ENCODE measurements at regions not wholly inside any gene's neighbourhood (a gene's known extent, or its start where the extent isn't known, plus 50 kb on each side); places are given as distances from the start of the nearest gene placed in this dataset.

DNA sequence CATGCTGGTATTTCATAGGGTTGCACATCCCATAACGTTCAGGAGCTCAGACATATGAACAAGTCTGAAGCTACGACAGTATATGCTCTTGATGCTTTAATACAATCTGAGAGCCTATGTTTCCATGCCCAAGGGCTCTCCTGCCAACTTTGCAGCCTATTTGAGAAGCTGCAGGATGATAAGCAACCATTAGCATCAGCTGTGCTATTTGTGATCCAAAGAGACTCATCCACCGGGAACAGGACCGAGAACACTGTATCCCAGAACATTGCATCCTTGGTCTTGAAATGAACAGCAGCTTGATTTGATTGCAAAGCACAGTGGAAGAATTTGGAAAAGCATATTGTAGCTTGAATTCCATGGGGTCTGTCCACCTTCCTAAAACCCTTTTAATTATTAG is 156.2 kb upstream of the PTER start:
- no peaks in the 10 kb centered on the region for H3K4me1 Mint-ChIP-seq (ENCODE audit: low read depth in 2 of 2)
- H3K27me3 Mint-ChIP-seq: peaks cover 0 to 3% of the 10 kb centered on the region in 2 donors
- H3K4me3 Mint-ChIP-seq: no peak overlapping the region
- no peaks in the 10 kb centered on the region for H3K36me3 Mint-ChIP-seq
- peaks cover 4% of the 10 kb centered on the region for H3K9me3 Mint-ChIP-seq
- DNase-seq (ENCODE audit: low spot score) (no peak), ATAC-seq (no peak)
- no peak overlapping the region for H3K27ac Mint-ChIP-seq

GRCh38 chr10:16292366-16292765 is 144.4 kb upstream of the PTER start:
- Mint-ChIP-seq H3K4me3 (no peak overlapping the region), H3K9me3 (no peaks in the 10 kb centered on the region), H3K36me3 (no peaks in the 10 kb centered on the region), H3K27me3 (peaks cover 7 to 12% of the 10 kb centered on the region in 2 donors), H3K27ac (no peak overlapping the region), H3K4me1 (ENCODE audit: low read depth in 2 of 2) (no peaks in the 10 kb centered on the region)
- no peak for DNase-seq (ENCODE audit: low spot score)
- ATAC-seq: no peak

DNA sequence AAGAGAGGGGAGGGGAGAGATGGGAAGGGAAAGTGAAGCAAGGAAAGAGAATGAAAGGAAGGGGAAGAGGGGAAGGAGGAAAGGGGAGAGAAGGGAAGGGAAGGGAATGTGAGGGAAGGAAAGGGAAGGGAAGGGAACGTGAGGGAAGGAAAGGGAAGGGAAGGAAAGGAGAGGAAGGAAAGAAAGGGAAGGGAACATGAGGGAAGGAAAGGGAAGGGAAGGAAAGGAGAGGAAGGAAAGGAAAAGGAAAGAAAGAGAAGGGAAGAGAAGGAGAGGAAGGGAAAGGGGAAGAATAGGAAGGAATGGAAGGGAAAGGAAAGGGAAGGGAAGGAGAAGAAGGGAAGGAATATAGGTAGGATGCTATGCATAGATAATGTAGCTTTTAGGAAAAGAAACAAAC is 139.7 kb upstream of the PTER start:
- Mint-ChIP-seq H3K36me3 (no peaks in the 10 kb centered on the region), H3K4me3 (no peak overlapping the region), H3K4me1 (ENCODE audit: low read depth in 2 of 2) (no peaks in the 10 kb centered on the region), H3K27me3 (peaks cover 9 to 21% of the 10 kb centered on the region in 2 donors), H3K27ac (no peak overlapping the region), H3K9me3 (no peaks in the 10 kb centered on the region)
- ATAC-seq: no peak
- DNase-seq (ENCODE audit: low spot score): no peak

DNA sequence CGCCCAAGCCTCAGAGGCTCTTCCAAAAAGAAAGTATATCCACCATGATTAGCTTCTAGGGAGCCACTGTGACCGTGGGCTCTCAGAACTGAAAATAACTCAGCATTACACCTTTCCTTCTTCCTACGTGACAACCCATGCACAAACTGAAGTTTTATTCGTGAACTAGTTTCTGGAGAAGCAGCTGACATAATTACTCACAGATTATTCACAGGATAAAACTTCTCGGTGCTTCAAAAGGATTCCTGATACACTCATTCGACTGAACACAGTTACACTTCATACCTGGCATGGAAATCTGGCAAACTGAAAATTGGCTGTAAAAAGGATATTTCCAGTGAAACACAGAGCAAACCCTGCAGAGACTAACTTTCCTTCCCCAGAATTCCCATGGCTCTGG is 139.2 kb upstream of the PTER start:
- Mint-ChIP-seq H3K27ac (no peak overlapping the region), H3K36me3 (no peaks in the 10 kb centered on the region), H3K9me3 (no peaks in the 10 kb centered on the region), H3K4me3 (no peak overlapping the region), H3K4me1 (ENCODE audit: low read depth in 2 of 2) (no peaks in the 10 kb centered on the region), H3K27me3 (peaks cover 9 to 21% of the 10 kb centered on the region in 2 donors)
- DNase-seq (ENCODE audit: low spot score) (no peak), ATAC-seq (no peak)

DNA sequence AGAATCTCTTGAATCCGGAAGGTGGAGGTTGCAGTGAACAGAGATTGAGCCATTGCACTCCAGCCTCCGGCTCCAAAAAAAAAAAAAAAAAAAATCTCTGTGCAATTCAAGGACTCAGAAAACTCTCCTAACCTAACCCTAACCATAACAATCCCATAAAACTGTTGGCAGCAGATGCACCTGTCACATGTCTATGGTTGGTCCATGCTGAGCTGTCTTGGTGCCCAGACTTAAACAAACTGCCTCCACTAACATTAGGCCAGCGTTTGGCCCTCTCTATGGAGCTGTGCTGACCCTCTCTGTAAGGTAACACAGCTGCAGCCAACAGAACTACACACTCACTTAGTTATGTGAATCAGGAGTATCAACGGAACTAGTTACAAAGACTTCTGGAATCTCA is 132.5 kb upstream of the PTER start:
- Mint-ChIP-seq H3K4me1 (ENCODE audit: low read depth in 2 of 2) (no peaks in the 10 kb centered on the region), H3K4me3 (no peak overlapping the region), H3K9me3 (peaks cover 4% of the 10 kb centered on the region), H3K27me3 (peaks cover 0 to 20% of the 10 kb centered on the region in 2 donors), H3K36me3 (peaks cover 5% of the 10 kb centered on the region), H3K27ac (no peak overlapping the region)
- no peak for DNase-seq (ENCODE audit: low spot score)
- ATAC-seq: no peak

DNA sequence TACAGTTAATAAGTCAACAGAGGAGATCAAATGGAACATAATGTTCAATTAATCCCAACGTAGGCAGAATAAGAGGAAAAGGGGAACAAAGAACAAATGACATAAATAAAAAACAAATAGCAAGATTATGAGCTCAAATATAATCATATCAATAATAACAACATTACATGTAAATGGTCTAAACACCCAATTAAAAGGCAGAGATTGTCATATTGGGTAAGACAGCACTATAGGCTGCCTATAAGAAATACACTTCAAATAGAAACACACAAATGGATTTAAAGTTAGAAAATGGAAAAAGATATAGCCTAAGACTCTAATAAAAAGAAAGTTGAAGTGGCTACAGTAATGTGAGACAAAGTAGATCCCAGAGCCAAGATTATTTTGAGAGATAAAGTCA is 126.4 kb upstream of the PTER start:
- ATAC-seq (no peak), DNase-seq (ENCODE audit: low spot score) (no peak)
- H3K4me1 Mint-ChIP-seq (ENCODE audit: low read depth in 2 of 2): no peaks in the 10 kb centered on the region
- peaks cover 0 to 17% of the 10 kb centered on the region in 2 donors for H3K27me3 Mint-ChIP-seq
- no peak overlapping the region for H3K27ac Mint-ChIP-seq
- no peak overlapping the region for H3K4me3 Mint-ChIP-seq
- peaks cover 10% of the 10 kb centered on the region for H3K9me3 Mint-ChIP-seq
- peaks cover 13% of the 10 kb centered on the region for H3K36me3 Mint-ChIP-seq

- Mint-ChIP-seq H3K9me3 (peaks cover 6% of the 10 kb centered on the region), H3K27ac (no peak overlapping the region), H3K4me3 (no peak overlapping the region), H3K36me3 (peaks cover 8% of the 10 kb centered on the region), H3K27me3 (peaks cover 0 to 6% of the 10 kb centered on the region in 2 donors), H3K4me1 (ENCODE audit: low read depth in 2 of 2) (no peaks in the 10 kb centered on the region)
- ATAC-seq: no peak
- DNase-seq (ENCODE audit: low spot score): no peak
Measured at GRCh38 chr10:16314259-16314658, 122.6 kb upstream of the PTER start.

GRCh38 chr10:16316733-16317390 is 119.9 kb upstream of the PTER start:
- no peaks in the 10 kb centered on the region for H3K4me1 Mint-ChIP-seq (ENCODE audit: low read depth in 2 of 2)
- no peaks in the 10 kb centered on the region for H3K9me3 Mint-ChIP-seq
- ATAC-seq (no peak), DNase-seq (ENCODE audit: low spot score) (no peak)
- no peak overlapping the region for H3K27ac Mint-ChIP-seq
- H3K36me3 Mint-ChIP-seq: no peaks in the 10 kb centered on the region
- H3K27me3 Mint-ChIP-seq: peaks cover 0 to 4% of the 10 kb centered on the region in 2 donors
- no peak overlapping the region for H3K4me3 Mint-ChIP-seq

GRCh38 chr10:16341637-16342036 is 95.2 kb upstream of the PTER start:
- Mint-ChIP-seq H3K9me3 (no peaks in the 10 kb centered on the region), H3K4me1 (ENCODE audit: low read depth in 2 of 2) (no peaks in the 10 kb centered on the region), H3K27me3 (peaks cover 0 to 24% of the 10 kb centered on the region in 2 donors), H3K4me3 (no peak overlapping the region), H3K36me3 (no peaks in the 10 kb centered on the region), H3K27ac (no peak overlapping the region)
- DNase-seq (ENCODE audit: low spot score): no peak
- ATAC-seq: no peak

DNA sequence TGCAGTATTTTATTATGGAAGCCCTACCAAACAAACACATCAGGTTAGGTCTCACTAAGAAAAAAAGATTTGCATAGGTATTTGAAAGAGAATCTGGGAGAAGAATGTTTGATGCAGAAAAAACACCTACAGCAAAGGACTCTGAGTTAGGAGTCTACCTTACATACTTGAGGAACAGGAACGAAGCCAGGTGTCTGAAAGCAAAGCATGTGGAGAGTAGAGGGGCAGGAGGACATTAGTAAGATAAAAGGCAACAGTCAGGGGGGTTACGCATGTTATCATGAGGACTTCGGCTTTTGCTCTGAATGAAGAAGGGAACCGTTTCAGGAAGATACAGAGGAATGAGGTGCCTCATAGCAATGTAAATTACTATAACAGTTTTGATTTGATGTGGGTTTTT is 87.9 kb upstream of the PTER start:
- Mint-ChIP-seq H3K27ac (no peak overlapping the region), H3K27me3 (peaks cover 0 to 2% of the 10 kb centered on the region in 2 donors), H3K4me3 (no peak overlapping the region), H3K36me3 (no peaks in the 10 kb centered on the region), H3K4me1 (ENCODE audit: low read depth in 2 of 2) (no peaks in the 10 kb centered on the region), H3K9me3 (no peaks in the 10 kb centered on the region)
- no peak for ATAC-seq
- no peak for DNase-seq (ENCODE audit: low spot score)

DNA sequence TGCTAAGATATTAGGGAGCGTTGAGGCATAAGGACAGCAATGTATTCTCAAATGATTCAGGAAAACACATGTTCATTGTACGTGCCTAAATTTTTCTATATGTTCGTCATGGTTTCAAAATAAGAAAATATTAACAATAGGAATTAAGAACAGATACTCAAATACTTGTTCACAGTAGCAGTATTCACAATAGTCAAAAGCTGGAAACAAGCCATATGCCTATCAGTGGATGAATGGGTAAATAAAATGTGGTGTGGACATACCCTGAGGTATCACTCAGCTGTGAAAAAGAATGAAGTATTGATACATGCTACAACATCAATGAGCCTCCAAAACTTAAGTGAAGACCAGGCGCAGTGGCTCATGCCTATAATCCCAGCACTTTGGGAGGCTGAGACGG is 84.7 kb upstream of the PTER start:
- peaks cover 4 to 6% of the 10 kb centered on the region in 2 donors for H3K27me3 Mint-ChIP-seq
- ATAC-seq: no peak

DNA sequence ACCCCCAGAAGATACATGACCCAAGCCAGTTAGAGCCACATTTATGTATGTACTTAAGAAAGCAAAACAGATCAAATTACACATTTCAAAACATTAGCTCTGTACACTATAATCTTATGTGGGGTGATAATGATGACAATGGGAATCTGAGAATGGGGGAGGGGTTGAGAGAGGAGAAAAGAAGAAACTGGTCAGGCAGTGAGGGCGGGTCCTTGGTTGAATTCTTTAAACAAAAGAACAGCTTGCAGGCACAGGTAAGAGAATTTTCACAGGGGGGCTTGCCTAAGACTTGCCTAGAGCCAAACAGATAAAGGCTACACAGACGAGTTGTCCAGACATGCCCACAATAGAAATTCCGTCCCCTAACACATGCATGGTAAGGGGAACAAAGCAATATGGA is 76.8 kb upstream of the PTER start:
- ATAC-seq: no peak
- no peaks in the 10 kb centered on the region for H3K36me3 Mint-ChIP-seq
- H3K27ac Mint-ChIP-seq: no peak overlapping the region
- H3K9me3 Mint-ChIP-seq: no peaks in the 10 kb centered on the region
- DNase-seq (ENCODE audit: low spot score): no peak
- no peak overlapping the region for H3K4me3 Mint-ChIP-seq
- H3K4me1 Mint-ChIP-seq (ENCODE audit: low read depth in 2 of 2): no peaks in the 10 kb centered on the region
- H3K27me3 Mint-ChIP-seq: peaks cover 8 to 21% of the 10 kb centered on the region in 2 donors

More for the DNA sequence above, 84.7 kb upstream of the PTER start:
- no peaks in the 10 kb centered on the region for H3K36me3 Mint-ChIP-seq
- H3K4me3 Mint-ChIP-seq: no peak overlapping the region
- H3K9me3 Mint-ChIP-seq: no peaks in the 10 kb centered on the region
- H3K27ac Mint-ChIP-seq: no peak overlapping the region
- H3K4me1 Mint-ChIP-seq (ENCODE audit: low read depth in 2 of 2): no peaks in the 10 kb centered on the region
- DNase-seq (ENCODE audit: low spot score): no peak

- no peak overlapping the region for H3K4me3 Mint-ChIP-seq
- no peak overlapping the region for H3K27ac Mint-ChIP-seq
- peaks cover 8 to 21% of the 10 kb centered on the region in 2 donors for H3K27me3 Mint-ChIP-seq
- H3K36me3 Mint-ChIP-seq: no peaks in the 10 kb centered on the region
- DNase-seq (ENCODE audit: low spot score): no peak
- H3K4me1 Mint-ChIP-seq (ENCODE audit: low read depth in 2 of 2): no peaks in the 10 kb centered on the region
- no peak for ATAC-seq
- H3K9me3 Mint-ChIP-seq: no peaks in the 10 kb centered on the region
Measured at GRCh38 chr10:16360425-16360824, 76.4 kb upstream of the PTER start.

GRCh38 chr10:16361086-16361485 is 75.7 kb upstream of the PTER start:
- no peak overlapping the region for H3K4me3 Mint-ChIP-seq
- H3K27ac Mint-ChIP-seq: no peak overlapping the region
- peaks cover 8 to 21% of the 10 kb centered on the region in 2 donors for H3K27me3 Mint-ChIP-seq
- no peaks in the 10 kb centered on the region for H3K9me3 Mint-ChIP-seq
- ATAC-seq: no peak
- no peaks in the 10 kb centered on the region for H3K36me3 Mint-ChIP-seq
- DNase-seq (ENCODE audit: low spot score): no peak
- no peaks in the 10 kb centered on the region for H3K4me1 Mint-ChIP-seq (ENCODE audit: low read depth in 2 of 2)

DNA sequence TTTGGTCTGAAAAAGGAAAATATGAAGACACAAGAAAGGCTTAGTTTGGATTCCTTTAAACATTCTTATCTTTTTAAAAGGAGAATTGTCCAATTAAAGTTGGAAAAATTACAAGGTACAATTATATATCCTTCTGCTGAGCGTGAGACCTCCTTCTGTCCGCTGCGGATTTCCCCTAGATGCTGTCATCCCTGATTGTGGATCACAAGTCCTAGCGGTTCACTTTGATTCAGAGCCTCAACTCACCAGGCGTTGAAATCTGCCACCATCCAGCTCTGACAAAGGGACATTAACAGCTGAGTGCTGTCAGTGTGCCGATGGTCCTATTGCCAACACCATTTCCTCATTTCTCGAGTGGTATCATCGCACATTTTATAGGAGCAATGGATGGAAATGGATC is 73.1 kb upstream of the PTER start:
- no peak for ATAC-seq
- DNase-seq (ENCODE audit: low spot score): no peak
- peaks cover 12 to 28% of the 10 kb centered on the region in 2 donors for H3K27me3 Mint-ChIP-seq
- H3K27ac Mint-ChIP-seq: no peak overlapping the region
- H3K4me1 Mint-ChIP-seq (ENCODE audit: low read depth in 2 of 2): no peaks in the 10 kb centered on the region
- H3K4me3 Mint-ChIP-seq: no peak overlapping the region
- no peaks in the 10 kb centered on the region for H3K9me3 Mint-ChIP-seq
- no peaks in the 10 kb centered on the region for H3K36me3 Mint-ChIP-seq
